Amniotic epithelial cell (primary cell): ENCODE measurements at regions not wholly inside any gene's neighbourhood (a gene's known extent, or its start where the extent isn't known, plus 50 kb on each side); places are given as distances from the start of the nearest gene placed in this dataset.
"Not testable (repeated sequence)": the region's sequence is repeated elsewhere in the genome, so short reads cannot be mapped to it uniquely, and the experiment has no call there.

Experiments used
- DNase-seq: peaks from one replicate; pipeline ENCODE4 v3.0.0-alpha.2; 2010; ENCODE audit warnings: low read depth

DNA sequence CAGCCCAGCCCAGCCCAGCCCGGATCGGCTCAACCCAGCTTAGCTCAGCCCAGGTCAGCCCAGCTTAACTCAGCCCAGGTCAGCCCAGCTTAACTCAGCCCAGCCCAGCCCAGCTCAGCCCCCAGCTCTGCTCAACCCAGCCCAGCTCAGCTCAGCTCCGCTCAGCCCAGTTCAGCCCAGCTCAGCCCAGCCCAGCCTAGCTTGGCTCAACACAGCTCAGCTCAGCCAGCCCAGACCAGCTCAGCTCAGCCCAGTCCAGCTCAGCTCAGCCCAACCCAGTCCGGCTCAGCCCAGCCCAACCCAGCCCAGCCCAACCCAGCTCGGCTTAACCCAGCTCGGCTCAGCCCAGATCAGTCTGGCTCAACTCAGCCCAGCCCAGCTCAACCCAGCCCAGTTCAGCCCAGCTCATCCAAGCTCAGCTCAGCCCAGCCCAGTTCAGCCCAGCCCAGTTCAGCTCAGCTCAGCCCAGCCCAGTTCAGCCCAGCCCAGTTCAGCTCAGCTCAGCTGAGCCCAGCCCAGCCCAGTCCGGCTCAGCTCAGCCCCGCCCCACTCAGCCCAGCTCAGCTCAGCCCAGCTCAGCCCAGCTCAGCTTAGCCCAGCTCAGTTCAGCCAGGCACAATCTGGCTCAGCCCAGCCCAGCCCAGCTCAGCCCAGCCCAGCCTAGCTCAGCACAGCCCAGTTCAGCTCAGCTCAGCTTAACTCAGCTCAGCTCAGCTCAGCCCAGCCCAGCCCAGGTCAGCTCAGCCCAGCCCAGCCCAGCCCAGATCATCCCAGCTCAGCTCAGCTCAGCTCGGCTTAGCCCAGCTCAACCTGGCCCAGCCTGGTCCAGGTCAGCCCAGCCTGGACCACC lies 331.7 kb downstream of the TMEM121 start:
- no peak for DNase-seq

- no peak for DNase-seq
Measured at GRCh38 chr14:105858676-105859025, 332.3 kb downstream of the TMEM121 start.

DNA sequence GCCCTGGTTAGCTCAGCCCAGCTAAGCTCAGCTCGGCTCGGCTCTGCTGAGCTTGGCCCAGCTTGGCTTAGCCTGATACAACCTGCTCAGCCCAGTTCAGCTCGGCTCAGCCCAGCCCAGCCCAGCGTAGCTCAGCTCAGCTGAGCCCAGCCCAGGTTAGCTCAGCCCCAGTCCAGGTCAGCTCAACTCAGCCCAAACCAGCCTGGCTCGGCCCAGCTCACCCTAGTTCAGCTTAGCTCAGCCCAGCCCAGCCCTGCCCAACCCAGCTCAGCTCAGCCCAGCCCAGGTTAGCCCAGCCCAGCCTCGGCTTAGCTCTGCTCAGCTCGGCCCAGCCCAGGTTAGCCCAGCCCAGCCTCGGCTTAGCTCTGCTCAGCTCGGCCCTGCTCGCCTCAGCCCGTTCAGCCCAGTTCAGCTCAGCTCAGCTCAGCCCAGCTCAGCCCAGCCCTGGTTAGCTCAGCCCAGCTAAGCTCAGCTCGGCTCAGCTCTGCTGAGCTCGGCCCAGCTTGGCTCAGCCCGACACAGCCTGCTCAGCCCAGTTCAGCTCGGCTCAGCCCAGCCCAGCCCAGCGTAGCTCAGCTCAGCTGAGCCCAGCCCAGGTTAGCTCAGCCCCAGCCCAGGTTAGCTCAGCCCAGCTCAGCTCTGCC lies 332.8 kb downstream of the TMEM121 start:
- not testable (repeated sequence) for DNase-seq

DNA sequence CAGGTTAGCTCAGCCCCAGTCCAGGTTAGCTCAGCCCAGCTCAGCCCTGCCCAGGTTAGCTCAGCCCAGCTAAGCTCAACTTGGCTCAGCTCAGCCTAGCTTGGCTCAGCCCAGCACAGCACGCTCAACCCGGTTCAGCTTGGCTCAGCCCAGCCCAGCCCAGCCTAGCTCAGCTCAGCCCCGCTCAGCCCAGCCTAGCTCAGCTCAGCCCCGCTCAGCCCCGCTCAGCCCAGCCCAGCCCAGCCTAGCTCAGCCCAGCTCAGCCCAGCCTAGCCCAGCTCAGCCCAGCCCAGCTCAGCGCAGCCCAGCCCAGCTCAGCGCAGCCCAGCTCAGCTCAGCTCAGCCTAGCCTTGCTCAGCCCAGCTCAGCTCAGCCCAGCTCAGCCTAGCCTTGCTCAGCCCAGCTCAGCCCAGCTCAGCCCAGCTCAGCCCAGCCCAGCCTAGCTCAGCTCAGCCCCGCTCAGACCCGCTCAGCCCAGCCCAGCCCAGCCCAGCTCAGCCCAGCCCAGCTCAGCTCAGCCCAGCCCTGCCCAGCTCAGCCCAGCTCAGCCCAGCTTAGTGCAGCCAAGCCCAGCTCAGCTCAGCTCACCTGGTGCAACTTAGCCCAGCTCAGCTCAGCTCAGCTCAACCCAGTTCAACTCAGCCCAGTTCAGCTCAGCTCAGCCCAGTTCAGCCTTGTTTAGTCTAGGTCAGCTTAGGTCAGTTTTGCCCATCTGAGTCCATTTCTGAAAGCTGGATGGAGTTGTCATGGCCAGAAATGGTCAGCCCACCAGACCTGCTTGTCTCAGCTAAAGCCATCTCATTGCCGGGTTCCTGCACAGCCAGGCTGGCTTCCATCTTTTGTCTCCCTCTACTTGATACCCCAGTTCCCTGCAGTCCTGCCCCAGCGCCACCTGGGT lies 333.6 kb downstream of the TMEM121 start:
- no peak for DNase-seq

DNA sequence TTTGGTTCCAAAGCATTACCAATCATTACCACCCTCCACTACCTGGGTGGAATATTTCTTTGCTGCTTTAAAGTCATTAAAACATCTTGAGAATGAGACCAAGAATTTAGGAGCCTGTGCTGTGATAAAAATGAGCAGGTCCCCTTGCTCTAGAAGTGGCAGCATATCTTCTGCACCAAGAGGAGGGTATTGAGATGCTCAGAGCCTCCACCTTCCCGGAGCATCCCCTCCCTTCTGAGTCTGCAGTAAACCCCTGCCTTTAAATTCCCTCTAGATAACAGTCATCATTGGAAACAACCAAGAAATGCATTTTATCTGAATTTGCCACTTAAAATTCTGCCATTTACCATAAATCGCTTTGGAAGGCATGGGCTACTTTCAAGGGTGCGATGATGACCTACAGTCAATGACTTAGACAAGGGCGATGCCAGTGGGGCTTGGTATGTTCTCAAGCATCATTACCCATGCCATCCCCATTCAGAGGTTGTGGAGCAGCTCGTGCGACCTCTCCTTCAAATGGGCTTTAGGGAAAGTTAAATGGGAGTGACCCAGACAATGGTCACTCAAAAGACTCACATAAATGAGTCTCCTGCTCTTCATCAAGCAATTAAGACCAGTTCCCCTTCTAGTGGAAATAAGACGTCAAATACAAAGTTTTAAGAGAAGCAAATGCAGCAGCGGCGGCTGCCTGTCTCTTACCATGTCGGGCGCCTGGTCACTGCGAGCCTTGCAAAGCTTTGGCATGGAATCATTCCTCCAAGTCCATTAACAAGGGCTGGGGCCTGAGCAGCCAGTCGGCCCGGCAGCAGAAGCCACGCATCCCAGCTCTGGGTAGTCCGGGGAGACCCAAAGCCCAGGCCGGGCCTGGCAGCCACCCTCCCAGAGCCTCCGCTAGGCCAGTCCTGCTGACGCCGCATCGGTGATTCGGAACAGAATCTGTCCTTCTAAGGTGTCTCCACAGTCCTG lies 334.5 kb downstream of the TMEM121 start:
- no peak for DNase-seq

DNA sequence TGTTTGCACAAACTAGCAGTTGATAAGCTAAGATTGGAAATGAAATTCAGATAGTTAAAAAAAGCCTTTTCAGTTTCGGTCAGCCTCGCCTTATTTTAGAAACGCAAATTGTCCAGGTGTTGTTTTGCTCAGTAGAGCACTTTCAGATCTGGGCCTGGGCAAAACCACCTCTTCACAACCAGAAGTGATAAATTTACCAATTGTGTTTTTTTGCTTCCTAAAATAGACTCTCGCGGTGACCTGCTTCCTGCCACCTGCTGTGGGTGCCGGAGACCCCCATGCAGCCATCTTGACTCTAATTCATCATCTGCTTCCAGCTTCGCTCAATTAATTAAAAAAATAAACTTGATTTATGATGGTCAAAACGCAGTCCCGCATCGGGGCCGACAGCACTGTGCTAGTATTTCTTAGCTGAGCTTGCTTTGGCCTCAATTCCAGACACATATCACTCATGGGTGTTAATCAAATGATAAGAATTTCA lies 335.6 kb downstream of the TMEM121 start:
- DNase-seq = no peak

GRCh38 chr14:105862581-105863239 lies 336.3 kb downstream of the TMEM121 start:
- no peak for DNase-seq

DNA sequence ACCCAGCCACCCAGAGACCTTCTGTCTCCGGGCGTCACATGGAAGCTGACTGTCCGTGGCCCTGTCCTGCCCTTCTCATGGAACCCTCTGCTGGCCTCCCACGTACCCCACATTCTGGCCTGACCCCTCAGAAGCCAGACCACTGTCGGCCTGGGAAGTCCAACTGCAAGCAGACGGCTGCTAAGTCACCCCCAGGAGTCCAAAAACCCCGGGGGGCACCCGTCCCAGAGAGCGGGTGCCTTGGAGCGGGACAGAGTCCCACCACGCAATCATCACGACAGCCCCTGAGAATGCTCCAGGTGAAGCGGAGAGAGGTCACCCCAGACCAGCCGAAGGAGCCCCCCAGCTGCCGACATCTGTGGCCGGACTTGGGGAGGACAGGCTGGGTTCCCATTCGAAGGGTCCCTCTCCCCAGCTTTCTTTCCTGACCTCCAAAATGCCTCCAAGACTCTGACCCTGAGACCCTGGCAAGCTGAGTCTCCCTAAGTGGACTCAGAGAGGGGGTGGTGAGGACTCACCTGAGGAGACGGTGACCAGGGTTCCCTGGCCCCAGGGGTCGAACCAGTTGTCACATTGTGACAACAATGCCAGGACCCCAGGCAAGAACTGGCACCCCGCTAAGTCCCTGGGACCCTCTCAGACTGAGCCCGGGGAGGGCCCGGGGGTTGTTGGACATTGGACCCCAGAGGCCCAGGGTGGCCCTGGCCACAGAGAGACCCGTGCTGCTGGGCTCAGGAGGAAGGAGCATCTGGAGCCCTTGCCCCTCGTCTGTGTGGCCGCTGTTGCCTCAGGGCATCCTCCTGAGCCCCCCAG lies 337.1 kb downstream of the TMEM121 start:
- no peak for DNase-seq

GRCh38 chr14:105864116-105864515 lies 337.7 kb downstream of the TMEM121 start:
- no peak for DNase-seq

- DNase-seq = no peak
Measured at GRCh38 chr14:105864651-105865265, 338.4 kb downstream of the TMEM121 start.

DNA sequence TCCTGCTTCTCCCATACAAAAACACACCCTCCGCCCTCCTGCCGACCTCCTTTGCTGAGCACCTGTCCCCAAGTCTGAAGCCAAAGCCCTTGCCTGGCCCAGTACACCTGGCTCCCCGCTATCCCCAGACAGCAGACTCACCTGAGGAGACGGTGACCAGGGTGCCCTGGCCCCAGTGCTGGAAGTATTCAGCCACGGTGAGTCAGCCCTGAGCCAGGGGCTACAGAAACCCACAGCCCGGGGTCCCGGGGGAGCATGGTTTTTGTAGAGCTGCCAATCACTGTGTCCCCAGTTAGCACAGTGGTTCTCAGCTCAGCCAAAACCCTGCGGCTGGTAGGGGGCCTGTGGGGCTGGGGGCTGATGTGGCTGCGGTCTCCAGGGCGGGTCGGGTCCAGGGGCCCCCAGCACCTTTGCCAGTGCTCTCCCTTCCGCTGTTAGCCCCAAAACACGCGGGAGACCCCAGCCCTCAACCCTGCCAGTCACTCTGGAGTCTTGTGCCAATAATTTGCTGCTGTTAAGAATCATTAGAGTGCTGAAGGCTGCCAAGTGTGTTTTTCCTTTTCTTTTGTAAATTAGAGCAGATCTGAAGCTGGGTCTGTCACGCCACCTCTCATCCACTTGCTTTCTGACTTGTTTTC lies 339.0 kb downstream of the TMEM121 start:
- no peak for DNase-seq

DNA sequence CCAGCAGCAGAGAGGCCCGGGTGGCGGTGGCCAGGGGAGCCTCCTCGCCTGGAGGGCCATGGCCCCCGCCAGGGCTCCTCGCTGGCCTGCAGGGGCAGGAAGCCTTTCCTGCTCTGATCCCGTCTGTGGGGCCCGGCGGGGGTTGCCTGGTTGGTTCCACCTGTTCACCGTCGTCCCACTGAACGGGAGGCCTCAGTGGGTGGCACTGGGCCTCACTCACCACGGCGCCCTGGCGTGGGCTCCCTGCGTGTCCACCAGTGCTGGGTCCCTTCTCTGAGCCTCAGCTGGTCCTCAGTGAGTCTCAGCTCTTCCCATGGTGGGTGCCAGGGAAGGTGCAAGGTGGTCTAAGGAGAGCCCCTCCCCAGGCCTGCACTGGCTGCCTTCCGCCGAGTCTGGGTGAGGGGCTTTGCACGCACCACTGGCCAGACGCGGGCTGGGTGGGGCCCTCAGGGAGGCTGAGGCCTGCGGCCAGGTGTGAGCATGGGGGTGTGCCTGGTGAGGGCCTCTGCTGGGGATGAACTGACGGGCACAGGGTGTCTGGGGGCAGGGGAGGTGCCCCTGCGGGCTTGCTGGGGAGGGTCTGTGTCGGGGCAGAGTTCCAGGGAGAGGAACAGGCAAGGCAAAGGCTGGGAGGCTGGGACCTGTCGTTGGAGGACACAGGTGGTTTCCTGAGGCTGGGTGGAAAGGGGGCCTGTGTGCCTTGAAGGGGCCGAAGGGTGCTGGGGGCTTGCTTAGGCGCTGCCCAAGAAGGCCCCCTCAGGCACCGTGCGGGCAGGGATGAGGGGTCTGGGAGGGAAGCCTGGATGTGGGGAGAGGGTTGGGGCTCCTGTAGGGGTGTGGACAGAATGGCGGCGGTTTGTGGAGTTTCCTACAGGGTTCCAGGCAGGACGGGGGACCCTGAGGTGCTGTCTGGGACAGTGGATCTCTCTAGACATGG lies 339.8 kb downstream of the TMEM121 start:
- no peak for DNase-seq

DNA sequence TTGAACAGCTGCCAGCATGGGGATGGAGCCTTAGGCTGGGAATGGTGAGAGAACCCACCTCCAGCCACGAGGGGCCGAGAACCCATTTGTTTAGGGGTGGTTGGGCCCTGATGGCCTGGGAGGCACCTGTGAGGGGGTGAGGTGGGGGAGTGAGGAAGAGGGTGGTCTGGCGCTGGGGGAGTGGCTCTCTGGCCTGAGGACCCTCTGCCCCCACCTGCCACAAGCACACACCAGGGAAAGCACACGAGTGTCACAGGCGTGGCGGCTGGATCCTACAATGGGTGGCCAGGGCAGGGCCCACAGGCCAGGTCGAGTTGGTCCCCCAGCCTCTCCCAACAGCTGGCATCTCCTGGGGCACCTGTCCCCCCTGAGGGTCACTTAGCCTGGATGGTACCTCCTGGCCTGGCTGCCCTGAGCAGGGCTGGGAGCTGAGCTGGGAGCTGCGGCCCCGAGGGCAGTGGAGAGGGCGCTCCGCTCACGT lies 340.5 kb downstream of the TMEM121 start:
- no peak for DNase-seq

GRCh38 chr14:105867961-105868599 lies 341.7 kb downstream of the TMEM121 start:
- DNase-seq = no peak

DNA sequence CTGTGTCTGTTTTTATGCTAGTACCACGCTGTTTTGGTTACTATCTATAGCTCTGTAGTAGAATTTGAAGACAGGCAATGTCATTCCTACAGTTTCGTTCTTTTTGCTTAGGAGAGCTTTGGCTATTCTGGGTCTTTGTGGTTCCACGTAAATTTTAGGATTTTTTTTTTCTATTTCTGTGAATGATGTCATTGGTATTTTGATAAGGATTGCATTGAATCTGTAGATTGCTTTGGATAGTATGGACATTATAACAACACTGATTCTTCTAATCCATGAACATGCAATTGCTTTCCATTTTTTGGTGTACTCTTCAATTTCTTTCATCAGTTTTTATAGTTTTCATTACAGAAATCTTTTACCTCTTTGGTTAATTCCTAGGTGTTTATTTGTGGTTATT lies 345.2 kb downstream of the TMEM121 start:
- DNase-seq = no peak

DNA sequence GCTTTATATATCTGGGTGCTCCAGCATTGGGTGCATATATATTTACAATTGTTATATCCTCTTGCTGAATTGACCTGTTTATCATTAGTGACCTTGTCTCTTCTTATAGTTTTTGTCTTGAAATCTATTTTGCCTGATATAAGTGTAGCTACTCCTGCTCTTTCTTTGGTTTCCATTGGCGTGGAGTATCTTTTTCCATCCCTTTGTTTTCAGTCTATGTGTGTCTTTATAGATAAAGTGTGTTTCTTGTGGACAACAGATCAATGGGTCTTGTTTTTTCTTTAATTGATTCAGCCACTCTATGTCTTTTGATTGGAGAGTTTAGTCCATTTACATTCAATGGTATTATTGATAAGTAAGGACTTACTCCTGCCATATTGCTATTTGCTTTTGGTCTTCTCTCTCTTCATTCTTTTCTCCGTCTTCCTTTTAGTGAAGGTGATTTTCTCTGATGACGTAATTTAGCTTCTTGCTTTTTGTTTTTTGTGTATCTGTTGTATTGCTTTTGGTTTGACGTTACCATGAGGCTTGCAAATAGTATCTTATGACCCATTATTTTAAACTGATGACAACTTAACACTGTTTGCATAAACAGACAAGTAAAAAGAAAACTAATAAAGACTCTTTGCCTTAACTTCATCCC lies 347.6 kb downstream of the TMEM121 start:
- DNase-seq = no peak

- DNase-seq = no peak
Measured at GRCh38 chr14:105876158-105876557, 349.8 kb downstream of the TMEM121 start.
